ENCODE measurements at regions not wholly inside any gene's neighbourhood (a gene's known extent, or its start where the extent isn't known, plus 50 kb on each side); places are given as distances from the start of the nearest gene placed in this dataset.
"Not testable (repeated sequence)": the region's sequence is repeated elsewhere in the genome, so short reads cannot be mapped to it uniquely, and the experiment has no call there.

DNA sequence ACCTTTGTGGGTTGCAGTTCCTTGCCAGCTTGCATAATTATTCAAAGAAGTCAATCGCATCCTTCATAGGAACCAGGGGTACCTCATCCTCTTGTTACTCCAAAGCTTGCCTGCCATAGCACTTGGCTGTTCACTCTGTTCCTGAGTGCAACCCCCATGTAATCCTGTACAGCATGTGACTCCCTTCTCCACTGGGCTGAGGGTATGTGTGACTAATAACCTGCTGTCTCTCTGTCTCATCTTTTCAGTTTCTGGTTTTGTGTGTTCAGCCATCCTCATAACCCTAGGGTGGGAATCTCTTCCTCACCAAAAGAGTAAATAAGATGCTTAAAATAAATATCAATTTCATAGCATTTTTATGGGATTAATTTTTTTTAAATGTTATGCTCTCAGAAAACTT lies 351.9 kb downstream of the S1PR1 start:
- no peak for DNase-seq

DNA sequence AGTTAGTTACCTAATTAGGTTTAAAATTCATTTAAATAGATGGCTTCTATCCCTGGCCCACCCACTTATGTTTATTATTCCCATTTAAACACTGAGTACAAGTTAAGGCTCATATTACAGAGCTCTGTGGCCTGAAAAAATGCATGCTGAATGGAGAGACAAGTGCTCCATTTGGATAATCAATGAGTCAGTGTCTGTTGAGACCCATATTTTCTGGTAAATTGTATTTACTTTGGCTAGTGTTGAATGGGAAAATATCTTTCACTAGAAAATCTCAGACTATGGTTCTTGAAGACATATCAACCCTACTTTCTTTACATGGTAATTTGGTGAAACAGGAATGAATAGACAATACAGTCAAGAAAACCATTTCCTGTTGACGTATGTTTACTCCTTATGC lies 356.0 kb downstream of the S1PR1 start:
- DNase-seq: peak; percentile 68

DNA sequence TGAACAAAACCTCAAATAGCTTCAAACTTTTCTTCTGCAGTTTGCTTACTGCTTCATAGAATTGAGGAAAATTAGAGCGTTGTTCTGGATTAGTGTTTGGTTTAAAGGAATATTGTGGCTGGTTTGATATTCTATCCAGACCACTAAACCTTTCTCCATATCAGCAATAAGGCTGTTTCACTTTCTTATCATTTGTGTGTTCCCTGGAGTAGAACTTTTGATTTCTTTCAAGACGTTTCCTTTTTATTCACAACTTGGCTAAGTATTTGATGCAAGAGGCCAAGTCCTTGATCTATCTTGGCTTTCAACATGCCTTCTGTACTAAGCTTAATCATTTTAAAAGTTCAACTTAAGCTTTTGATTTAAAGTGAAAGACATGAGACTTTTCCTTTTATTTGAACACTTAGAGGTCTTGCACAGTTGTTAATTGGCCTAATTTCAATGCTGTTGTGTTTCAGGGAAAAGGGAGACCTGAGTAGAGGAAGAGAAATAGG lies 359.1 kb downstream of the S1PR1 start:
- DNase-seq: no peak

DNA sequence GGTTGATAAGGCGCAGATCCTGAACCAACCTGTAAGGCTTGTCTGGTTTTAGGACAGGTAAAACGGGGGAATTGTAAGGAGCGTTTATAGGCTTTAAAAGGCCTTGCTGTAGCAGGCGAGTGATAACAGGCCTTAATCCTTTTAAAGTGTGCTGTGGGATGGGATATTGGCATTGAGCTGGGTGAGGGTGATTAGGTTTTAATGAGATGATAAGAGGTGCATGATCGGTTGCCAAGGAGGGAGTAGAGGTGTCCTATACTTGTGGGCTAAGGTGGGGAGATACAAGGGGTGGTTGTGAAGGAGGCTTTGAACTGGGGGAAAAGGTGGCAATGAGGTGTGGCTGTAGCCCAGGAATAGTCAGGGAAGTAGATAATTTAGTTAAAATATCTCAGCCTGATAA lies 363.8 kb downstream of the S1PR1 start:
- not testable (repeated sequence) for DNase-seq

DNA sequence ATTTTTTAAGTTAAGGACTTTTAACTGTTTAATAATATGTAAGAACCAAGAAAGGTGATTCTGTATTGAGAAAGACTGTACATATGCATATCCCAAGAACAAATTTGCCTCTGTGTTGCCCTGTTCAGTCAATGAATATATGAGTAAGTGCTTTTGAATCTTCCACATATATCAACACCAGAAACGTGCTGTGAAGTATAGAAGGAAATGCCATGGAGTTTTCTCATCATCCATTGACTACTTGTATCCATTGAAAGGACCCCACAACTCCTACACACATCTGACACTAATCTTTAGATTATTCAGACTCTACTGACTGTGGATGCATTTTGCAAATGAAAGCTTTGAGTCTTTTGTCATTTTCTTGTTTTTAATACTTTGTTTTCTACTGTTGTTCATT lies 366.9 kb downstream of the S1PR1 start:
- no peak for DNase-seq

DNA sequence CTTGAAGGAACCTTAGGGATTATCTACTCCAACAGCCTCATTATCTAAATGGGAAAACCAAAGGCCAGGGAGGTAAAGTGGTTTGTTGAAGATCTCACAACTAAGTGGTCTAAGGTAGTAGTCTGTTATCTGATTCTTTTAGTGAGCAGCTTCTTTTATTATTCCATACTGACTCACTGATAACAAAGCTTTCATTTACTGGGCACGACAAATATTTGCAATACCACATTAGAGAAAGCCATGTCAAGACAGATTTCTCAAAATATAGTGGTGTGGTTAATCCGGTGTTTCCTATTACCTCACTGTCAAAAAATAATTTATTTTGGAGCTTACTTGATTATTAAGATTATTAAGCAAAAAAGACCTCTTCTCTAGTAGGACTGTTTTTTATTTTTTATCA lies 369.1 kb downstream of the S1PR1 start:
- DNase-seq: no peak

DNA sequence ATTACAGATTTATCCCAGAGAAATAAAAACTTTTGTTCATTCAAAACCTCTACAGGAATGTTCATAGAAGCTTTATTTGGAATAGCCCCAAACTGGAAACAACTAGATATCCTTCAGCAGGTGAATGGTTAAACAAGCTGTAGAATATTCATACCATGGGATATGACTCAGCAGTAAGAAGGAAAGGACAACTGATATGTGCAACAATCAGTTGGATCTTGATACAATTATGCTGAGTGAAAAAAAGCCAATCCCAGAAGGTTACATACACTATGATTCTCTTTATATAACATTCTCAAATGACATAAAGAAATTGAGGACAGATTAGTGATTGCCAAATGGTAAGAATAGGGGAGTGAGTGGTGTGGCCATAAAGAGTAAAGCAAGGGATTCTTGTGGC lies 376.7 kb downstream of the S1PR1 start:
- DNase-seq: no peak

DNA sequence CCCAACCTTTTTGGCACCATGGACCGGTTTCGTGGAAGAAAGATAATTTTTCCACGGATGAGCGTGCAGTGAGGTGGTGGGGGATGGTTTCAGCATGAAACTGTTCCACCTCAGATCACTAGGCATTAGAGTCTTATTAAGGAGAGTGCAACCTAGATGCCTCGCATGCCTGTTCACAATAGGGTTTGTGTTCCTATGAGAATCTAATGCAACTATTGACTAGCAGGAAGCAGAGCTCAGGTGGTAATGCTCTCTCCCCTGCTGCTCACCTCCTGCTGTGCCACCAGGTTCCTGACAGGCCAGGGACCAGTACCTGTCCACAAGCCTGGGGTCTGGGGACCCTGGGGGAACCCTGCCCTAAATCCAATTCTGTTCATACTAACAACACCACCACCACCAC lies 377.8 kb downstream of the OLFM3 start:
- DNase-seq: no peak

DNA sequence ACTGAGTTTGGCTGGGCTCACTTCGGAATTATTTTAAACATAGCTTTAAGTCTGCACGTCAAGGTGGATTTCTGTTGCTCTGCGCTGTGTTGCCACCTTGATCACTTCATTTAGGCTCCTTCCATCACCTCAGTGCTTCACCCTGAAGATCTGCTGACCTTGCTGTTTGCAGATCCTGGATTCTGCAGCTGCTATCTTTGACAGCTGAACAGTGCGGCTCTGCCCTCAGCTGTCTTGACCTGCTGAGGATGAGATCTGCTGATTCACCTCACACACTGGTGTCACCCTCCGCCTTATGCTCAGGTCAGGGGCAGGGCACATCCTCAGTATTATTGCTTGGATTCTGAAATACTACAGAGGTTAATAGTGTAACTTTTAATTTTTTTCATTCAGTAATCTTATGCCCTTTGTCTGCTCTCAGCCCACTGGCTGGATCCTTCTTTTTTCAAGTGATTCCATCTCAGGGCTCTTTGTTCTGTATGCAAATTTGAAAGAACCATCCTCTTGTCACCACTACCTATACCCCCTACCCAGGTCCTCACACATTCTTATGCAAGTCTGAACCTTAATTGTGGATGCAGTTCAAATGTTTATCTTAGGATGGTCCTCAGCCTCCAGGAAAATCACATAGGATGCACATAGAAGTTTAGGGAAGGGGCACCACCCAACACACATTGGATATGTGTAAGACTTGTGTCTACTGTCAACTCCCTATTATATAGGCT lies 364.0 kb downstream of the OLFM3 start:
- DNase-seq: peak; percentile 39

DNA sequence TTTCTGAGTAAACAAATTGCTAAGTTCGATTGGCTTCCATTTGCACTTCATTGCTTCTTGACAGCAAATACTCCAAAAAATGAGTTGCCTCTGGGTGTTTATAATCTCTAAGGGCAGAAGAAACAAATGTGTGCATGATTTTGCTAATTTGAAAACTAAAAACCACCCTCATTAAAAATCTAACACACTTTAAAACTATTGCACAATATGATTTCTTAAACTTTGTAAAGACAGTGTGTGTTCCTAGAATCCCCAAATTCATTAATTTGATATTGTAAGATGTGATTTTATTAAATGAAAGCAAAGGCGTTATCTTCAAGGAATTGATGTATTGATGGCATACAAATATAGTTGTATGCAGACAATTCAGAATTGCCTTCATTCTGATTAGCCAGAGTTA lies 350.9 kb downstream of the OLFM3 start:
- no peak for DNase-seq

DNA sequence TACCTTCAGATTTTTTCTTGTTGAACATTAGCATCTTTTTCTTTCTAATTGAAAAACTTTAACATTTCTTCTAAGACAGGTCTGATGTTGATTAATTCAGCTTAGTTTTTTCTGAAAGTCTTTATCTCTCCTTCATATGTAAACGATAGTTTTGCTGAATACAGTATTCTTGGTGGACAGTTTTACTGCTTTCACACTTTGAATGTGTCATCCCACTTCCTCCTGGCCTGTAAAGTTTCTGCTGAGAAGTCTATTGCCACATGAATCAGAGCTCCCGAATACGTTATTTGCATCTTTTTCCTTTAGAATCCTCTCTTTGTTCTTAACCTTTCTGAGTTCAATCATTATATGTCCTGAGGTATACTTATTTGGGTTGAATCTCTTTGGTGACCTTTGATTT lies 344.2 kb downstream of the OLFM3 start:
- no peak for DNase-seq

DNA sequence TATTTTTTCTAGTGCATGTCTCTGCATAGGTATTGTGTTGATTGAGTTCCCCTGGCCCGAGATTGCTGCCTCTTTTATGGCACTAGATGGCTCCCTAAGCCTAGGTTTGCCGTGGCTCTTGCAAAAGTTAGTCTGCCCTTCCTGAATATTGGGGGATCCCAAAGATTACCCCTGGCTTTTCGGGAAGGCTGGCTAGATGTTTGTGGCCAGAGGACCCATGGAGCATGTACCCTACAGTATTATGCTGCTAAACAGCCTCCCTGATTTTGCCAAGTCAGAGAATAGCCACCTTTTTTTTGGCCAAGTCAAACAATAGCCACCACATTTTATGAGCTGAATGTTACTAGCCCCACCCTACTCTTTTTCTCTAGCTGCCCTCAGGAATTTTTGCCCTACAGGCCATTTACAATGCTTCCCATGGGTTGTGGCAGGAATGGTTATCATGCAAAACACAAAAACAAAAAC lies 343.2 kb downstream of the OLFM3 start:
- DNase-seq: no peak

DNA sequence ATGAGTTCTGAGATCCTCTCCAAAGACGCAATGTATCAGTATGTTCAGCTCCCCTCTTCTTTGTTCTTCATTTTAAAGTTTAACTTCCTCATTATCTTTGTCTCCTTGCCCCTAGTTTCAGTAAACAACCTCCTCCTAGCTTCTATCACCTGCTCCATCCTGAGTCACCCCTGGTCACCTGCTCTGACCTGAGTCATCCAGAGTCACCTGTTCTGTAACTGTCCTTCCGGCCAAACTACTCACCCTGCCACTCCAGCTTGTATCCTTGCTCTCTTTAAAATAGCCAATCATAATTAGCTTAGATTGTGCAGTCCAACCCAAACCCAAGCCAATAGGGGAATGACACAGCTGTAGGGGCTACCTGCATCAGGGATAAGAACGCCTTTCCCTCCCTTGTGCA lies 332.0 kb downstream of the OLFM3 start:
- DNase-seq: no peak

DNA sequence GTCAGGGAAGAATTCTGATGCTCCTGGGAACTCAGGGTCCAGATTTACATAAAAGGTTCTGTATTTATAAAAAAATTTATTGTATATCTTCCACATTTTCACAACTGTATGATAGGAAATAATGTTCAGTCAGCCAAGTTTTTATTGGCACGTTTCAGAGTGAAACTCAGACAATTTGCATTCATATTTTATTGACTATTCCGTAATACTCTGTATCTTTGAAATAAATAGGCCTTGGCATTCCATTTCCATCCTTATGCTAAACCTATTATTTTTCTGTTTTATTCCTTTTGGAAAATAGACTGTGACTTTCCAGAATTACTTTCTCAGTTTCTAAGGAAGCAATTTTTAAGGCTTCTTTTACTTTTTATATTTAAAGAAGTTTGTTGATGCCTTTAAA lies 329.0 kb downstream of the OLFM3 start:
- DNase-seq: no peak

DNA sequence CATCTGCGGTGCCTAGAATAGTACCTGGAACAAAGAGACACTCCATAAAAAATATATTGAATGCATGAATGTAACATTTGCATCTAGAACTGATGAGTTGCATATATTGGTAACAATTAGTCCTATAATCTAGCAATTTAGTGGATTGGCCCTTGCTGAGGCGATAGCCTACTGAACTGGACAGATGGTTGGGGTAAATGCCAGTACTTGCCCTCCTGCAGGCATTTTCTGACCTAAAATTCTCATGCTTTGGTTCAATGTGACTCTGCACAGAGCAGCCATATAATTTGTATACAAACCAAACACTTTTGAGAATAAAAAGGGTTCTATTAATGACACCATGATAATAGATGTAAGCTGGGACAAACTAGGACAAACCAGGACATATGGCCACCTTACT lies 313.6 kb downstream of the OLFM3 start:
- DNase-seq: no peak

DNA sequence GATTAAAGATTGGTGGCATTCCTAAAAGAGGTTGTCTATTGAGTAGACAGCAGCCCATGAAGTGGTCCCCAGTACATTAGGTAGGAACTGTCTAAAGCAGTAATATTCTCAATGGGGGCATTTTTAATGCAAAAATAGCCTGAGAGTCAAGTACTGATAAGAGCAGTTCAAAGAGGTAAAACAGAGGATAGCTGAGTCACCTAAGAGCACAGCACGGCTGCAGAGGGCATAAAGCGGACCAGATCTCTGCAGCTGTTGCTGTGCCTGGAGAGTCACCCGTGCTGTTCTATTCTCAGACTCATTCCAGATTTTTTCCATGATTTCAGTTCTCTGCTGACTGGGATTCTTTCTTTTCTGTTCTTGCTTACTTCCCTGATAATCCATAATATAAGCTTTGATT lies 313.2 kb downstream of the OLFM3 start:
- no peak for DNase-seq

DNA sequence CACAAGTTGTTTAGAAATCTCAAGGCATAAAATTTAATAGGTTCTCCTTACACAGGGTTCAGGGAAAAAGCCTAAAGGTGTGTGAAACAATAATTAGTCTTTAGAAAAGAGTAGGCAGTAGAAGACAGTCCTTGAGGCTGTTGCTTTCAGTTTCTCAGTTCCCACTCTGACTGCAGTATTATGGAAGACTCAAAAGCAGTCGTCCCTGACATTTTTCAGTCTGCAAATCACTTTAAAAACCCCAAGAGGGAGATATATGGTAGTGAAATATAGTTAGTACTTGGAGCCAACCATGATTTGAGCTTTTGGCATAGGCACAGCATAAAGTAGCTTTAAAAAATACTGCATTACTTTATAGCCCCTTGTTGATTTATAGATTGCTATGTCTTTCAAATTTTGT lies 299.7 kb downstream of the OLFM3 start:
- DNase-seq: no peak

DNA sequence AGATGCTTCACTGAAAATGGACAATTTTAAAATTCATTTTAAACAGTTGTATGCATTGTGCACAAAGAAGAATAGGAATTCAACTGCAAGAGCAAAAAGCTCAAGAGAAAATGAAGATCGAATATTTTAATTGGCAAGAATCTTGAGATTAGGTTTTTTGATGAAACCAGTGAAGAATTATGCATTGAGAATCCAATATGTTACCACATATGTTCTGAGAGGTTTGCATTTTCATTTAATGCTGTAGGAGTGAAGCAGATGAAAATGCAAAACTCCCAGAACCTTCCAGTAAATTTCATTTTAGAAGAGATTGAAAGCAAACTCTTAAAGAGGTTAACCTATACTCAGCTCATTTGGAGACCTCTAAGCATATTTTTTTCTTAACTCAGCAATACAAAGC lies 298.0 kb downstream of the OLFM3 start:
- DNase-seq: no peak

DNA sequence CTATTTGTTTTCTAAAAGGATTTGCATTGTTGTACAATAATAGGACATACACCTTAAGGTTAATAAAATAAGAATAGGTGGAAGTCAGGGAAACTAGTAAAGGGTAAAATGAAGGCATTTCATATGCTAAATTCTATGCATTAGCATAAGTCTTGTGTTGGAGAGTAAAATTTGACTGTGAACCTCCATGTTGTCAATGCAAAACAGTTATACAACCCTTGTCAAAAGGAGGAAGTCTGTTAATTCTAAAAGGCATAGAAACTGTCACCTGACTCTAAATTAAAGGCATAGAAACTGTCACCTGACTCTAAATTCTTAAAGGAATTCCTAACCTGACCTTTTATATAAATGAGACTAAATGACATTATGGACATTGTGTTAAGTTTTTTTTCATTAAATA lies 291.8 kb downstream of the OLFM3 start:
- no peak for DNase-seq

DNA sequence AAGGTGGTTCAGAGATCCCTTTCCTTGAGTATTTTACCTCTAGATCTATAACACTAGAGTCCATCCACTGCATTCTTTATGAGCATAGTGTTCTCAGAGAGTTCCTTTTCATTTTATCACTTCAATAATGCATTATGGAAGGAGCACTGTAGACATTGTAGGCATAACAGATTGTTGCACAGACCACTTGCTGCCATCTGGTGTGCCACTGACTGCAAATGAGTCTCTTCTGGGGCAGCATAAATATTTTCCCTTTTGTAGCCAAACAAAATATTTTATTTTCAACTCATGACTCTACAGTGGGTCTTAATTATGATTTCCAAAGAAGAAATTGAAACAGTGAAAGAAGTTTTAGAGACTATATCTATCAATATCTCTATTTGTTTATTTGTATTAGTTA lies 290.4 kb downstream of the OLFM3 start:
- DNase-seq: no peak

DNA sequence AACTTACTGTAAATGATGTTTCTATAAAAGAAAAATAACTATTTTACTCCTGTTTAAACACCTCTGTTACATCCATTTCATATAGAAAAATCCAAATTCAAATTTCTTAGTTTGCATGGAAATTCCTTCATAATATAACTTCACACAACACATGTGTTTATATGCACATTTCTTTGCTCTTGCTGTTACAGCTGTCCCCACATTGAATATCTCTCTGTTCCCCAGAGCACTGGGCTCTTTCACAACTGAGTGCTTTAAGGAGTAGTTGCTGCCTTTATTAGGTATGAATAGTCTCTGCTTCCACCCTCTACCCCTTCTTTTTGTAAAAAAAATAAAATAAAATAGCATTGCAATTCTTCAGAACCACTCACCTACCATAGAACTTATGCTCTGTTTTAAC lies 287.0 kb downstream of the OLFM3 start:
- no peak for DNase-seq

DNA sequence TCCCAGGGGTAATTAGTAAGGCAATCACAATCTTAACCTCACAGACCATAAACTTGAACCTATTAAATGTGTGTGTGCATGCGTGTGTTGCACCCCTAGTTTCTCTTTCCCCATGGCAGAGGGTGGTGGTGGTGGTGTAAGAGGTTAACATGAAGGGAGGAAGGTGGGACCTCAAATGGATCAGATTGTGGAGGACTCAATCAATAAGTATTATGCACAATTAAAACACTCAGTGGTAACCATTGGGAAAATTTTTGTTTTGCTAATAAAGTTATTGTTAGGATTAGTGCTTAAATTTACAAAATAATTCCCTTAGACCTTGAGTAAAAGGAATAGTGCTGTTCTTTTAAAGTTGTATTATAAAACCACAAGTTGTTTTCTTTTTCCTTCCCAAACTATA lies 283.0 kb downstream of the OLFM3 start:
- DNase-seq: no peak

DNA sequence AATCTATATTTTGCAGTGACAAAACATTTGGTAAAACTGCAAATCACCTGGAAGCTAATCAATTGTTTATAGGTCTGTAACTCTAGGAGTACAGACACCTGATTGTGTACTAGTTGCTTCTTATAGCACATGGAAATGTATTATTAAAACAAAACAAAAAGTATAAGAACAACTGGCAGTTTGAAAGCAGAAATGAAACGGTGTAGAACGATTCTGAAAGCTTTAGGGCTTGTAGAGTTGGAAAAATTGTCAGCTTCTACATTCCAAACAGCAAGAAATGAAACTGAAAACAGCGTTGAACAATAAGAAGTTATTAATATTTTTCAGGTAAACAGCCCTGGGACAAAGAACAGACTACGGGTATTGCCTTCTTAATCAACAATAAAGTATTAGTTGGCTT lies 273.3 kb downstream of the OLFM3 start:
- DNase-seq: no peak

DNA sequence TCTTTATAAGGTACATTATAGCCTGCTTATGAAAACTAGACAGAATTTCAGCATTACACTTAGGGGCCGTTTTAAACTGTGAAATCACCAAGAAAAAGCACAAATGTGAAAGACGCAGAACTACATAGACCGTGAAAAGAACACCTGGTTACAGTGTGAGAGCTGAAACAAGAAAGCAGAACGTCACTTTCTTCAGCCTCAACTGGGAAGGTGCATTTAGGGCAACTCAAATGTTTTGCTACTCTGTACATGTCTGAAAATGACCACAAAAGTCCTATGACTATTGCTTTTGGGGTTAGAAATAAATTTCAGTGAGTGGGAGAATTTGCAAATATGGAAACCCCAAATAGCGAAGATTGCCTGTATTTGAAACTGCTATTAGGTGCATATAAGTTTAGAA lies 268.7 kb downstream of the OLFM3 start:
- DNase-seq: no peak

DNA sequence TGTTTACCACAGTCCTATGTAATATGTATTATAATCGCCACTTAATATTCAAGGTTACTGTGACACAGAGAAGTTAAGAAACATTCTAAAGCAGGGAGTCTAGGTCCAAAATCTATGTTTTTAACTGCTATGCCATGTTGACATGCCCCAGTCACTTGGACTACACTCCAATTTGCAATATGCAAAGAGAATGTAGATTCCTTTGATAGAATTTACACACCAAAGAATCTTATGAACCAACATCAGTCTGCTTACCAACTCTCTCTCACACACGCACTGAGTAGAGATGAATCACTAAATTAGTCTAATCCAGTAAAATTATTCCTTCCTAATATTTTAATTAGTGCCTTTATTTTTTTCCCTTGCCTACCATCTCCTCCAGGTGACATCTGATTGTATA lies 266.2 kb downstream of the OLFM3 start:
- DNase-seq: no peak

Data from NCI-H345 (cell line).